NCI-H460 (cell line): ENCODE measurements at regions not wholly inside any gene's neighbourhood (a gene's known extent, or its start where the extent isn't known, plus 50 kb on each side); places are given as distances from the start of the nearest gene placed in this dataset.

ENCODE experiments used
- small RNA-seq, 2 experiments: library from RNA; depleted of rRNA; stranded (forward); fragments of <200 nt; gene quantifications; one replicate each; pipeline ENCODE3, GENCODE V24; 2014

Small RNAs in the stretch of these regions (small RNA-seq; reads per million reads assigned to genes)
- gene RF00019, result 0 reads per million in 2 experiments
